Osteocyte (in vitro differentiated cells): ENCODE measurements at regions not wholly inside any gene's neighbourhood (a gene's known extent, or its start where the extent isn't known, plus 50 kb on each side); places are given as distances from the start of the nearest gene placed in this dataset.

Experiments used
- DNase-seq: peaks from one replicate; pipeline ENCODE4 v3.0.0; 2021; ENCODE audit warnings: mixed read lengths; ENCODE audit not compliant: unreplicated experiment; ENCODE audit errors: extremely low spot score
- H3K27ac Mint-ChIP-seq: one replicate; pipeline ENCODE4 v1.8.0; 2021; ENCODE audit warnings: mild to moderate bottlenecking, mixed read lengths; ENCODE audit not compliant: unreplicated experiment
- H3K27me3 Mint-ChIP-seq: one replicate; pipeline ENCODE4 v1.8.0; 2021; ENCODE audit warnings: mixed read lengths; ENCODE audit not compliant: unreplicated experiment
- H3K36me3 Mint-ChIP-seq: one replicate; pipeline ENCODE4 v1.8.0; 2021; ENCODE audit warnings: mixed read lengths; ENCODE audit not compliant: unreplicated experiment
- H3K4me1 Mint-ChIP-seq: one replicate; pipeline ENCODE4 v1.8.0; 2021; ENCODE audit warnings: mixed read lengths; ENCODE audit not compliant: unreplicated experiment
- H3K4me3 Mint-ChIP-seq: one replicate; pipeline ENCODE4 v1.8.0; 2021; ENCODE audit warnings: mild to moderate bottlenecking, moderate library complexity, mixed read lengths; ENCODE audit not compliant: unreplicated experiment
- H3K9me3 Mint-ChIP-seq: one replicate; pipeline ENCODE4 v1.8.0; 2021; ENCODE audit warnings: mixed read lengths; ENCODE audit not compliant: unreplicated experiment
- CTCF ChIP-seq: fragments of 200-600 bp; sonication (generic); IDR thresholded peaks from 2 replicates; pipeline ENCODE4 v1.5.0; 2021; ENCODE audit warnings: antibody characterized with exemption, mild to moderate bottlenecking, moderate library complexity

- no peak overlapping the region for H3K4me3 Mint-ChIP-seq
- no peaks in the 10 kb centered on the region for H3K4me1 Mint-ChIP-seq
- H3K27me3 Mint-ChIP-seq: peaks cover 22% of the 10 kb centered on the region
- DNase-seq: no peak
- no peak overlapping the region for H3K27ac Mint-ChIP-seq
- H3K36me3 Mint-ChIP-seq: no peaks in the 10 kb centered on the region
- H3K9me3 Mint-ChIP-seq: no peaks in the 10 kb centered on the region
- no peak for TF ChIP-seq CTCF
These were observed 78.3 kb upstream of the AOAH start for GRCh38 chr7:36802459-36803135.

GRCh38 chr7:36796850-36797536 lies 72.7 kb upstream of the AOAH start:
- Mint-ChIP-seq H3K4me3 (no peak overlapping the region), H3K27ac (no peak overlapping the region), H3K27me3 (peaks cover 3% of the 10 kb centered on the region), H3K4me1 (no peaks in the 10 kb centered on the region), H3K36me3 (no peaks in the 10 kb centered on the region), H3K9me3 (no peaks in the 10 kb centered on the region)
- TF ChIP-seq CTCF: no peak
- no peak for DNase-seq

GRCh38 chr7:36795451-36796021 lies 71.2 kb upstream of the AOAH start:
- Mint-ChIP-seq H3K27ac (no peak overlapping the region), H3K9me3 (no peaks in the 10 kb centered on the region), H3K36me3 (no peaks in the 10 kb centered on the region), H3K4me1 (no peaks in the 10 kb centered on the region), H3K27me3 (no peaks in the 10 kb centered on the region), H3K4me3 (no peak overlapping the region)
- DNase-seq: no peak
- TF ChIP-seq CTCF: no peak

GRCh38 chr7:36794689-36795088 lies 70.4 kb upstream of the AOAH start:
- Mint-ChIP-seq H3K4me1 (peaks cover 7% of the 10 kb centered on the region), H3K36me3 (no peaks in the 10 kb centered on the region), H3K27me3 (no peaks in the 10 kb centered on the region), H3K9me3 (no peaks in the 10 kb centered on the region), H3K4me3 (no peak overlapping the region), H3K27ac (no peak overlapping the region)
- no peak for DNase-seq
- no peak for TF ChIP-seq CTCF

GRCh38 chr7:36792421-36792820 lies 68.1 kb upstream of the AOAH start:
- Mint-ChIP-seq H3K9me3 (no peaks in the 10 kb centered on the region), H3K27ac (no peak overlapping the region), H3K4me1 (peaks cover 7% of the 10 kb centered on the region), H3K27me3 (no peaks in the 10 kb centered on the region), H3K36me3 (no peaks in the 10 kb centered on the region), H3K4me3 (no peak overlapping the region)
- DNase-seq: no peak
- TF ChIP-seq CTCF: no peak
